T-helper 1 cell (primary cell): ENCODE measurements at regions not wholly inside any gene's neighbourhood (a gene's known extent, or its start where the extent isn't known, plus 50 kb on each side); places are given as distances from the start of the nearest gene placed in this dataset.
"Not testable (repeated sequence)": the region's sequence is repeated elsewhere in the genome, so short reads cannot be mapped to it uniquely, and the experiment has no call there.

ENCODE experiments used
- DNase-seq, 5 donors: peaks; one replicate each; pipeline ENCODE4 v3.0.0-alpha.2; 2012 to 2020

GRCh38 chr16:35102780-35103403 lies 1643.5 kb downstream of the TP53TG3F start:
- no peak for DNase-seq

- DNase-seq, result not testable (repeated sequence)
Observed at GRCh38 chr16:35111772-35112171, 1652.4 kb downstream of the TP53TG3F start.

GRCh38 chr16:35131429-35131828 lies 1672.0 kb downstream of the TP53TG3F start:
- DNase-seq, result no peak

GRCh38 chr16:35134471-35134870 lies 1675.1 kb downstream of the TP53TG3F start:
- no peak for DNase-seq

GRCh38 chr16:35140293-35140986 lies 1681.0 kb downstream of the TP53TG3F start:
- DNase-seq, result no peak

GRCh38 chr16:35141303-35141702 lies 1681.9 kb downstream of the TP53TG3F start:
- no peak for DNase-seq

- no peak for DNase-seq
Observed at GRCh38 chr16:35142147-35142808, 1682.9 kb downstream of the TP53TG3F start.

GRCh38 chr16:35142809-35143192 lies 1683.4 kb downstream of the TP53TG3F start:
- DNase-seq, result no peak

GRCh38 chr16:35144212-35144932 lies 1685.0 kb downstream of the TP53TG3F start:
- no peak for DNase-seq

GRCh38 chr16:35146031-35146710 lies 1686.8 kb downstream of the TP53TG3F start:
- DNase-seq, result no peak

- no peak for DNase-seq
Observed at GRCh38 chr16:35146723-35147458, 1687.5 kb downstream of the TP53TG3F start.

- DNase-seq, result no peak
Observed at GRCh38 chr16:35147556-35148504, 1688.4 kb downstream of the TP53TG3F start.

GRCh38 chr16:35148748-35149147 lies 1689.3 kb downstream of the TP53TG3F start:
- DNase-seq, result no peak

- DNase-seq, result no peak
Observed at GRCh38 chr16:35149550-35149949, 1690.1 kb downstream of the TP53TG3F start.

GRCh38 chr16:35150805-35151312 lies 1691.4 kb downstream of the TP53TG3F start:
- no peak for DNase-seq

GRCh38 chr16:35152067-35152627 lies 1692.7 kb downstream of the TP53TG3F start:
- DNase-seq, result no peak

GRCh38 chr16:35154627-35155026 lies 1695.2 kb downstream of the TP53TG3F start:
- no peak for DNase-seq

- DNase-seq, result not testable (repeated sequence)
Observed at GRCh38 chr16:35157549-35157948, 1698.1 kb downstream of the TP53TG3F start.

- not testable (repeated sequence) for DNase-seq
Observed at GRCh38 chr16:35169324-35169723, 1709.9 kb downstream of the TP53TG3F start.

GRCh38 chr16:35170061-35170460 lies 1710.6 kb downstream of the TP53TG3F start:
- DNase-seq, result not testable (repeated sequence)
